IMR-90 (cell line): ENCODE measurements at regions not wholly inside any gene's neighbourhood (a gene's known extent, or its start where the extent isn't known, plus 50 kb on each side); places are given as distances from the start of the nearest gene placed in this dataset.

Source experiments
- ATAC-seq: fragments of 200-7000 bp; cut with Tn5 transposase; 2 replicates; pipeline ENCODE4 v1.9.1; 2020; ENCODE audit warnings: low read depth, mild to moderate bottlenecking, moderate library complexity
- BruUV-seq: library from RNA; stranded (reverse); fragments of 400-500 nt; replicated peaks from 2 replicates; lab custom pipeline; 2021; lab: Mats Ljungman, UMichigan
- CTCF ChIA-PET: fragments of 300-600 bp; formaldehyde crosslinking; extraction: SDS; loops from one replicate; lab custom pipeline; 2021; ENCODE audit warnings: antibody characterized with exemption; lab: Yijun Ruan, JAX
- POLR2A ChIA-PET: fragments of 300-600 bp; sonication (Branson Sonifier 250); formaldehyde crosslinking; loops from one replicate; lab custom pipeline; 2022; ENCODE audit warnings: antibody characterized with exemption; ENCODE audit not compliant: unreplicated experiment; lab: Charles Lee
- DNase-seq: peaks from one replicate; pipeline ENCODE4 v3.0.0; 2013
- H2AFZ ChIP-seq: replicated peaks from 2 replicates; pipeline ENCODE3; 2013; ENCODE audit warnings: low read length, mild to moderate bottlenecking; ENCODE audit not compliant: poor library complexity
- H2AK5ac ChIP-seq: 2 replicates; pipeline ENCODE4 v1.6.1; 2013; ENCODE audit warnings: low read depth, low read length, inconsistent platforms
- H2AK9ac ChIP-seq: replicated peaks from 2 replicates; pipeline ENCODE3; 2013; ENCODE audit warnings: mild to moderate bottlenecking, low read depth, low read length, moderate library complexity; ENCODE audit not compliant: poor library complexity
- H2BK120ac ChIP-seq: 2 replicates; pipeline ENCODE4 v1.6.1; 2013; ENCODE audit warnings: low read depth, low read length, inconsistent platforms
- H2BK15ac ChIP-seq: 3 replicates; pipeline ENCODE4 v1.6.1; 2013; ENCODE audit warnings: low read depth, low read length, inconsistent platforms
- H2BK20ac ChIP-seq: 2 replicates; pipeline ENCODE4 v1.6.1; 2013; ENCODE audit warnings: low read depth, mild to moderate bottlenecking, inconsistent platforms, low read length, moderate library complexity
- H2BK5ac ChIP-seq: 2 replicates; pipeline ENCODE4 v1.6.1; 2013; ENCODE audit warnings: mild to moderate bottlenecking, low read depth, low read length, inconsistent platforms; ENCODE audit not compliant: poor library complexity, severe bottlenecking
- H3K14ac ChIP-seq: replicated peaks from 2 replicates; pipeline ENCODE4 v1.6.1; 2013; ENCODE audit warnings: low read depth, low read length, inconsistent platforms
- H3K18ac ChIP-seq: 2 replicates; pipeline ENCODE4 v1.6.1; 2013; ENCODE audit warnings: low read depth, low read length, control low read depth
- H3K23ac ChIP-seq: 2 replicates; pipeline ENCODE4 v1.6.1; 2013; ENCODE audit warnings: low read depth, low read length, inconsistent platforms
- H3K27ac ChIP-seq: 2 replicates; pipeline ENCODE4 v1.5.1; 2013; ENCODE audit warnings: mild to moderate bottlenecking, control low read depth, low read length; ENCODE audit not compliant: insufficient read depth
- H3K27me3 ChIP-seq: 2 replicates; pipeline ENCODE4 v1.6.1; 2013; ENCODE audit warnings: low read length; ENCODE audit not compliant: control insufficient read depth, insufficient read depth
- H3K36me3 ChIP-seq: 2 replicates; pipeline ENCODE4 v1.6.1; 2013; ENCODE audit warnings: low read length, mixed read lengths; ENCODE audit not compliant: control insufficient read depth, insufficient read depth
- H3K4ac ChIP-seq: 2 replicates; pipeline ENCODE4 v1.6.1; 2013; ENCODE audit warnings: low read depth, low read length, inconsistent platforms
- H3K4me1 ChIP-seq: 2 replicates; pipeline ENCODE4 v1.6.1; 2013; ENCODE audit warnings: low read length, mixed read lengths; ENCODE audit not compliant: control insufficient read depth, insufficient read depth
- H3K4me2 ChIP-seq: 2 replicates; pipeline ENCODE4 v1.6.1; 2013; ENCODE audit warnings: low read depth, mild to moderate bottlenecking, control low read depth, low read length, moderate library complexity
- H3K4me3 ChIP-seq: 2 replicates; pipeline ENCODE4 v1.5.1; 2013; ENCODE audit warnings: low read depth, mild to moderate bottlenecking, control low read depth, low read length, moderate library complexity; ENCODE audit not compliant: insufficient read depth
- H3K56ac ChIP-seq: 2 replicates; pipeline ENCODE4 v1.6.1; 2013; ENCODE audit warnings: low read length, inconsistent platforms; ENCODE audit not compliant: insufficient read depth; ENCODE audit errors: extremely low read depth
- H3K79me1 ChIP-seq, 2 experiments: 2 replicates each; pipeline ENCODE4 v1.6.1; 2013; ENCODE audit warnings: low read length in 2 of 2, inconsistent platforms in 1 of 2, low read depth in 1 of 2
- H3K9ac ChIP-seq: 2 replicates; pipeline ENCODE4 v1.6.1; 2013; ENCODE audit warnings: low read depth, low read length, control low read depth
- H3K9me1 ChIP-seq: 2 replicates; pipeline ENCODE4 v1.6.1; 2013; ENCODE audit warnings: low read length, inconsistent platforms; ENCODE audit not compliant: insufficient read depth
- H3K9me3 ChIP-seq: 2 replicates; pipeline ENCODE4 v1.6.1; 2013; ENCODE audit warnings: low read length; ENCODE audit not compliant: control insufficient read depth, insufficient read depth
- H4K20me1 ChIP-seq: 2 replicates; pipeline ENCODE4 v1.6.1; 2013; ENCODE audit warnings: low read length, inconsistent platforms; ENCODE audit not compliant: insufficient read depth
- H4K5ac ChIP-seq: 2 replicates; pipeline ENCODE4 v1.6.1; 2013; ENCODE audit warnings: mild to moderate bottlenecking, low read depth, low read length, control low read depth
- H4K8ac ChIP-seq, 2 experiments: 2 replicates each; pipeline ENCODE4 v1.6.1; 2013; ENCODE audit warnings: low read depth in 2 of 2, low read length in 2 of 2, control low read depth in 1 of 2, inconsistent platforms in 1 of 2
- H4K91ac ChIP-seq: 2 replicates; pipeline ENCODE4 v1.6.1; 2013; ENCODE audit warnings: low read depth, low read length, inconsistent platforms; ENCODE audit not compliant: insufficient read depth
- BHLHE40 ChIP-seq: fragments of 150-350 bp; IDR thresholded peaks from 2 replicates; pipeline ENCODE4 v1.6.1; 2016; ENCODE audit warnings: mild to moderate bottlenecking, low read depth, low read length
- CEBPB ChIP-seq: IDR thresholded peaks from 2 replicates; pipeline ENCODE4 v1.6.1; 2012; ENCODE audit warnings: low read depth, low read length, improper control_type of control experiment
- CHD1 ChIP-seq: IDR thresholded peaks from 2 replicates; pipeline ENCODE4 v1.6.1; 2012; ENCODE audit warnings: low read depth, low read length, improper control_type of control experiment
- ELK1 ChIP-seq: fragments of 150-350 bp; IDR thresholded peaks from 2 replicates; pipeline ENCODE4 v1.6.1; 2016; ENCODE audit warnings: low read depth, mild to moderate bottlenecking, low read length, moderate library complexity, borderline replicate concordance
- MAFK ChIP-seq: IDR thresholded peaks from 2 replicates; pipeline ENCODE4 v1.6.1; 2012; ENCODE audit warnings: low read depth, low read length, improper control_type of control experiment
- MXI1 ChIP-seq: IDR thresholded peaks from 2 replicates; pipeline ENCODE4 v1.6.1; 2012; ENCODE audit warnings: low read depth, mild to moderate bottlenecking, low read length, moderate library complexity, borderline replicate concordance
- NFE2L2 ChIP-seq: fragments of 150-350 bp; IDR thresholded peaks from 2 replicates; pipeline ENCODE4 v1.6.1; 2016; ENCODE audit warnings: low read depth, mild to moderate bottlenecking, low read length
- RCOR1 ChIP-seq: IDR thresholded peaks from 2 replicates; pipeline ENCODE4 v1.6.1; 2012; ENCODE audit warnings: mild to moderate bottlenecking, low read length, improper control_type of control experiment; ENCODE audit not compliant: insufficient replicate concordance
- RFX5 ChIP-seq: IDR thresholded peaks from 2 replicates; pipeline ENCODE4 v1.8.0; 2012; ENCODE audit warnings: low read depth, mild to moderate bottlenecking, low read length, moderate library complexity
- USF2 ChIP-seq: fragments of 150-350 bp; IDR thresholded peaks from 2 replicates; pipeline ENCODE4 v1.6.1; 2017; ENCODE audit warnings: mild to moderate bottlenecking, antibody characterized with exemption, low read length, low read depth
- WGBS, 2 experiments: methylation state at CpG; one replicate each; pipeline versions ENCODE4 v1.1.5 to v1.1.7; 2013; ENCODE audit warnings: missing lambda C conversion rate in 2 of 2; ENCODE audit not compliant: insufficient read length in 1 of 2; ENCODE audit errors: extremely low coverage in 2 of 2; 5-methylcytosine and 5-hydroxymethylcytosine counted together
- dilution Hi-C: fragments of 300-500 bp; cut with HindIII; formaldehyde crosslinking; loops from one replicate; pipeline ENCODE4 v1.14.3; 2018; ENCODE audit warnings: low sequenced_read_pairs; ENCODE audit not compliant: unreplicated experiment
- in situ Hi-C: fragments of 300-500 bp; cut with MboI; formaldehyde crosslinking; loops from 3 replicates; pipeline ENCODE4 v1.14.3; 2019; ENCODE audit warnings: low sequenced_read_pairs, inconsistent platforms, mixed read lengths
- intact Hi-C: fragments of 100-400 bp; cut with micrococcal nuclease; formaldehyde crosslinking; loops from 2 replicates; pipeline ENCODE4 v1.10.0; 2022

GRCh38 chr4:4762300-4762699 is 97.2 kb upstream of the MSX1 start:
- H3K9me1 ChIP-seq, result no peaks in the 10 kb centered on the region
- H3K14ac ChIP-seq, result no peak overlapping the region
- TF ChIP-seq CEBPB (no peak), BHLHE40 (no peak), MXI1 (no peak), CHD1 (no peak), MAFK (no peak), ELK1 (no peak), RCOR1 (no peak), NFE2L2 (no peak), RFX5 (no peak), USF2 (no peak)
- H4K5ac ChIP-seq, result no peak overlapping the region
- H3K56ac ChIP-seq, result no peak overlapping the region
- no peaks in the 10 kb centered on the region for H3K4me1 ChIP-seq
- H2AFZ ChIP-seq, result no peak overlapping the region
- dilution Hi-C loops (no loop called here), intact Hi-C loops (no loop called here), in situ Hi-C loops (no loop called here)
- no peak overlapping the region for H3K18ac ChIP-seq
- no peak overlapping the region for H2BK120ac ChIP-seq
- no peaks in the 10 kb centered on the region for H3K9me3 ChIP-seq
- H4K8ac ChIP-seq, result no peak overlapping the region
- ChIA-PET CTCF (no interaction called here), POLR2A (no interaction called here)
- H2BK5ac ChIP-seq, result no peak overlapping the region
- H3K4me3 ChIP-seq, result no peak overlapping the region
- no peaks in the 10 kb centered on the region for H4K20me1 ChIP-seq
- H3K27me3 ChIP-seq, result peaks cover 10% of the 10 kb centered on the region; the same call in 1 of the 2 replicates
- no peak overlapping the region for H2BK15ac ChIP-seq
- no peak overlapping the region for H2AK9ac ChIP-seq
- ATAC-seq (no peak), DNase-seq (no peak)
- no TSS peak for BruUV-seq
- no peak overlapping the region for H3K9ac ChIP-seq
- H3K36me3 ChIP-seq, result no peaks in the 10 kb centered on the region
- no peak overlapping the region for H3K4me2 ChIP-seq
- no peak overlapping the region for H3K27ac ChIP-seq
- no peak overlapping the region for H2BK20ac ChIP-seq
- H3K4ac ChIP-seq, result no peak overlapping the region
- 90% methylated on average over 6 of the region's 9 CpGs; no CpG with 5 or more reads in 1 of the 2 experiments for WGBS, 2 experiments
- H3K23ac ChIP-seq, result no peak overlapping the region
- H4K91ac ChIP-seq, result no peak overlapping the region
- H2AK5ac ChIP-seq, result no peak overlapping the region
- H3K79me1 ChIP-seq, result no peaks in the 10 kb centered on the region
